ENCODE measurements at regions not wholly inside any gene's neighbourhood (a gene's known extent, or its start where the extent isn't known, plus 50 kb on each side); places are given as distances from the start of the nearest gene placed in this dataset.

- no peak overlapping the region for H3K27ac ChIP-seq (ENCODE audit: low read depth, low read length)
- no peaks in the 10 kb centered on the region for H3K4me1 ChIP-seq (ENCODE audit: insufficient read depth, low read length)
- H3K27ac Mint-ChIP-seq (ENCODE audit: unreplicated experiment): no peak overlapping the region
- no peaks in the 10 kb centered on the region for H3K79me2 ChIP-seq (ENCODE audit: insufficient read depth, low read length)
- no peak overlapping the region for H3K9ac ChIP-seq (ENCODE audit: low read length)
- DNase-seq (ENCODE audit: low read depth) (no peak), FAIRE-seq (no peak)
- H3K4me3 Mint-ChIP-seq (ENCODE audit: unreplicated experiment): no peak overlapping the region
- H4K20me1 ChIP-seq (ENCODE audit: insufficient read depth, low read length): no peaks in the 10 kb centered on the region
- H3K4me3 ChIP-seq (ENCODE audit: insufficient read depth, low read depth, low read length): no peak overlapping the region
- no peak overlapping the region for H2AFZ ChIP-seq (ENCODE audit: low read depth, low read length)
- H3K4me1 Mint-ChIP-seq (ENCODE audit: low read depth, unreplicated experiment): no peaks in the 10 kb centered on the region
- peaks cover 6% of the 10 kb centered on the region for H3K9me3 ChIP-seq (ENCODE audit: insufficient read depth, low read depth, low read length)
- no peaks in the 10 kb centered on the region for H3K27me3 ChIP-seq (ENCODE audit: insufficient read depth, low read length)
- H3K9me3 Mint-ChIP-seq (ENCODE audit: unreplicated experiment): peaks cover 4% of the 10 kb centered on the region
- H3K4me2 ChIP-seq (ENCODE audit: low read length): no peak overlapping the region
- H3K36me3 ChIP-seq (ENCODE audit: insufficient read depth, low read length): no peaks in the 10 kb centered on the region
- H3K36me3 Mint-ChIP-seq (ENCODE audit: low read depth, unreplicated experiment): no peaks in the 10 kb centered on the region
- peaks cover 15% of the 10 kb centered on the region for H3K27me3 Mint-ChIP-seq (ENCODE audit: low read depth, unreplicated experiment)
- TF ChIP-seq EZH2 (IDR thresholded peaks at IDR 0.05; ENCODE audit: insufficient read depth, low read length): no peak
- TF ChIP-seq CTCF (IDR thresholded peaks at IDR 0.05; ENCODE audit: insufficient read depth, low read depth, low read length): no peak
These were observed 436.8 kb downstream of the BCL11B start for GRCh38 chr14:98835051-98835824.

GRCh38 chr14:98835825-98836100 lies 436.2 kb downstream of the BCL11B start:
- no peak overlapping the region for H3K27ac ChIP-seq (ENCODE audit: low read depth, low read length)
- FAIRE-seq (no peak), DNase-seq (ENCODE audit: low read depth) (no peak)
- H3K4me1 Mint-ChIP-seq (ENCODE audit: low read depth, unreplicated experiment): no peaks in the 10 kb centered on the region
- H3K27me3 ChIP-seq (ENCODE audit: insufficient read depth, low read length): no peaks in the 10 kb centered on the region
- no peak overlapping the region for H3K9ac ChIP-seq (ENCODE audit: low read length)
- H3K79me2 ChIP-seq (ENCODE audit: insufficient read depth, low read length): no peaks in the 10 kb centered on the region
- peaks cover 6% of the 10 kb centered on the region for H3K9me3 ChIP-seq (ENCODE audit: insufficient read depth, low read depth, low read length)
- H4K20me1 ChIP-seq (ENCODE audit: insufficient read depth, low read length): no peaks in the 10 kb centered on the region
- H3K4me3 ChIP-seq (ENCODE audit: insufficient read depth, low read depth, low read length): no peak overlapping the region
- no peak overlapping the region for H3K27ac Mint-ChIP-seq (ENCODE audit: unreplicated experiment)
- peaks cover 4% of the 10 kb centered on the region for H3K9me3 Mint-ChIP-seq (ENCODE audit: unreplicated experiment)
- H2AFZ ChIP-seq (ENCODE audit: low read depth, low read length): no peak overlapping the region
- no peaks in the 10 kb centered on the region for H3K36me3 ChIP-seq (ENCODE audit: insufficient read depth, low read length)
- no peak overlapping the region for H3K4me2 ChIP-seq (ENCODE audit: low read length)
- H3K4me1 ChIP-seq (ENCODE audit: insufficient read depth, low read length): no peaks in the 10 kb centered on the region
- H3K27me3 Mint-ChIP-seq (ENCODE audit: low read depth, unreplicated experiment): peaks cover 20% of the 10 kb centered on the region
- no peak overlapping the region for H3K4me3 Mint-ChIP-seq (ENCODE audit: unreplicated experiment)
- H3K36me3 Mint-ChIP-seq (ENCODE audit: low read depth, unreplicated experiment): no peaks in the 10 kb centered on the region
- TF ChIP-seq CTCF (IDR thresholded peaks at IDR 0.05; ENCODE audit: insufficient read depth, low read depth, low read length): no peak
- TF ChIP-seq EZH2 (IDR thresholded peaks at IDR 0.05; ENCODE audit: insufficient read depth, low read length): no peak

- DNase-seq (ENCODE audit: low read depth) (no peak), FAIRE-seq (no peak)
- H3K4me1 ChIP-seq (ENCODE audit: insufficient read depth, low read length): no peaks in the 10 kb centered on the region
- no peak overlapping the region for H3K27ac ChIP-seq (ENCODE audit: low read depth, low read length)
- H3K36me3 ChIP-seq (ENCODE audit: insufficient read depth, low read length): no peaks in the 10 kb centered on the region
- no peak overlapping the region for H3K9ac ChIP-seq (ENCODE audit: low read length)
- H3K4me2 ChIP-seq (ENCODE audit: low read length): no peak overlapping the region
- H2AFZ ChIP-seq (ENCODE audit: low read depth, low read length): no peak overlapping the region
- Mint-ChIP-seq H3K36me3 (ENCODE audit: low read depth, unreplicated experiment) (no peaks in the 10 kb centered on the region), H3K4me1 (ENCODE audit: low read depth, unreplicated experiment) (no peaks in the 10 kb centered on the region), H3K9me3 (ENCODE audit: unreplicated experiment) (peaks cover 4% of the 10 kb centered on the region), H3K4me3 (ENCODE audit: unreplicated experiment) (no peak overlapping the region), H3K27ac (ENCODE audit: unreplicated experiment) (no peak overlapping the region), H3K27me3 (ENCODE audit: low read depth, unreplicated experiment) (peaks cover 51% of the 10 kb centered on the region)
- no peaks in the 10 kb centered on the region for H4K20me1 ChIP-seq (ENCODE audit: insufficient read depth, low read length)
- H3K9me3 ChIP-seq (ENCODE audit: insufficient read depth, low read depth, low read length): peaks cover 4% of the 10 kb centered on the region
- no peaks in the 10 kb centered on the region for H3K79me2 ChIP-seq (ENCODE audit: insufficient read depth, low read length)
- H3K4me3 ChIP-seq (ENCODE audit: insufficient read depth, low read depth, low read length): no peak overlapping the region
- TF ChIP-seq CTCF (IDR thresholded peaks at IDR 0.05; ENCODE audit: insufficient read depth, low read depth, low read length) (no peak), EZH2 (IDR thresholded peaks at IDR 0.05; ENCODE audit: insufficient read depth, low read length) (no peak)
- H3K27me3 ChIP-seq (ENCODE audit: insufficient read depth, low read length): no peaks in the 10 kb centered on the region
These were observed 431.9 kb downstream of the BCL11B start for GRCh38 chr14:98840091-98840490.

Measured in astrocyte (in vitro differentiated cells and primary cell).